ENCODE measurements at regions not wholly inside any gene's neighbourhood (a gene's known extent, or its start where the extent isn't known, plus 50 kb on each side); places are given as distances from the start of the nearest gene placed in this dataset.

DNA sequence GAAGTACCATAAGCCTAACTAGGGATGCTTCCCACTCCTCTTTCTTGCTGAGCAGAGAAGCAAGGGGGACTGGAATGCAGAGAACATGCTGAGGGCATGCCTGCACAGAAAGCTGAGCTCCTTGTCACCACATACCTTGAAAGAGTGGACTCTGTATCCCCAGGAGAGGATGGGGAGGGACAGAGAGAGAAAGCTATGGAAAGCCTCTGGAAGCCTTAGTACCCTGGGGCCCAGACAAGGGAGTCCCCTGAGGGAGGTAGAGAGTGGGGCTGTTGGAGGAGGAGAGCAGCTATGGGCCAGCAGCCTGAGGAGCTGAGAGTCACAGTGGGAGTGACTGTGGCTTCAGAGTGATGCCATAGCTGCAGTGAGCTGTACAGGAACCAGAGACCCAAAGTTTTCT, 77.9 kb downstream of the RTL9 start:
- peaks cover 12% of the 10 kb centered on the region for H3K27me3 ChIP-seq (ENCODE audit: control insufficient read depth, insufficient read depth, low read length)
- no peak overlapping the region for H3K9ac ChIP-seq (ENCODE audit: low read depth, low read length)
- H3K9me3 ChIP-seq (ENCODE audit: control insufficient read depth, insufficient read depth, low read length): no peaks in the 10 kb centered on the region
- H3K36me3 ChIP-seq (ENCODE audit: control insufficient read depth, insufficient read depth, low read length): no peaks in the 10 kb centered on the region
- no peak overlapping the region for H3K4me3 ChIP-seq (ENCODE audit: low read depth, low read length)
- H3K4me1 ChIP-seq (ENCODE audit: control insufficient read depth, insufficient read depth, low read length): peaks cover 9% of the 10 kb centered on the region

GRCh38 chrX:110437686-110438085, 79.0 kb downstream of the RTL9 start:
- Histone ChIP-seq H3K9ac (ENCODE audit: low read depth, low read length) (no peak overlapping the region), H3K36me3 (ENCODE audit: control insufficient read depth, insufficient read depth, low read length) (no peaks in the 10 kb centered on the region), H3K27me3 (ENCODE audit: control insufficient read depth, insufficient read depth, low read length) (peaks cover 7% of the 10 kb centered on the region), H3K4me1 (ENCODE audit: control insufficient read depth, insufficient read depth, low read length) (peaks cover 9% of the 10 kb centered on the region), H3K4me3 (ENCODE audit: low read depth, low read length) (no peak overlapping the region), H3K9me3 (ENCODE audit: control insufficient read depth, insufficient read depth, low read length) (no peaks in the 10 kb centered on the region)

DNA sequence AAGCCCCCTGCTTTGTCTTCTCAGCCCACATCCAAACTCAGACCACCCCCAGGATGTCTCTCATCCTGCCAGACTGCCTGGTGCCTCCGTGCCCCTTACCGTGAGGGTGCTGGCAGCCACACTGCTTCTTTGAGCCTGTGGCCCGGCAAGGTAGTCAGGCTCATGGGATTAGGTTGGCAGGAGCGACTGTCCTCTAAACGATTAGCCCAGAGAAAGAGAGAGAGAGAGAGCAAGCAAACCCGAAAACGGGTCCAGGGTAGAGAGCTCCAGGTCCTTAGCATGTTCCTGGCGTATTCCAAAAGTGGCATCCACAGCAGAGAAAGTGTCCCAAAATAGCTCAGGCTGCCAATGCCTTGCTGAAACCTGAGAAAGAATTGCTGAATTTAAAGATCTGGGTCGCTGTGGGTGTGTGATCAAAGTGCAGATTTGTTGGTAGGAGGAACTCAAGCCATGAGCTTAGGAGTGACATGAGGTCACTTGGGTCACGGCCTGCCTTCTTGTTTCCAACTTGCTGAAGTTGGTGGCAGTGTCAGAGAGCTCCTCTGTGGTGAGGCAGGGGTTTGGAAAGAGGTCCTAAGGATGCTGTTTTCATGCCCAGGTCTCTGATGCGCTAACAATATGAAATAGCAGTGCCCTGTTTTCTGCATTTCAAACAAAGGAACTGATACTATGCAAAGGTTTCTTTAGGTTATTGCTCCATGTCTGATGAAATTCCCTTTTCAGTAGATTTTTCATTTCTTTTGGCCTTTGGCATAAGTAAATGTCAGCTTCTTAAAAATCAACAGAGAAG, 81.6 kb downstream of the RTL9 start:
- H3K4me1 ChIP-seq (ENCODE audit: control insufficient read depth, insufficient read depth, low read length): peaks cover 12% of the 10 kb centered on the region
- H3K27me3 ChIP-seq (ENCODE audit: control insufficient read depth, insufficient read depth, low read length): peaks cover 6% of the 10 kb centered on the region
- H3K9ac ChIP-seq (ENCODE audit: low read depth, low read length): no peak overlapping the region
- H3K4me3 ChIP-seq (ENCODE audit: low read depth, low read length): no peak overlapping the region
- no peaks in the 10 kb centered on the region for H3K9me3 ChIP-seq (ENCODE audit: control insufficient read depth, insufficient read depth, low read length)
- H3K36me3 ChIP-seq (ENCODE audit: control insufficient read depth, insufficient read depth, low read length): no peaks in the 10 kb centered on the region

DNA sequence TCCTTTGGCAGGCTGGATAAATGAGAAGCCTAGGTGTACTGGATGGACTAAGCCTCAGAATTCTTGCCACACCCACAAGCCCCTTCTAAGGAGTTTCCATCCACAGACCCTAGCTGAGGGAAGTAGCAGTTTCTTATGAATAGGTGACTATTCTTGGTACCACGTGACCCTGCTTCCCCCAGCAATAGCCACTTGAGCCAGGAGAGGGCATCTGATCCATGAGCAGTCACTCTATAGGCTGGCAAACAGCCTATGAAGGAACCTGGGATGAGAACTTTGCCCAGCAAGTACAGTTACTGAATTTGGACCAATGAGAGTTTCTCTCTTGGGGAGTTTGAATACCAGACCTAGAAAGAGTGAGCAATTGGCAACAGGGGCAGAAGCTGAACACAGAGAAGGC, 84.0 kb downstream of the RTL9 start:
- Histone ChIP-seq H3K27me3 (ENCODE audit: control insufficient read depth, insufficient read depth, low read length) (no peaks in the 10 kb centered on the region), H3K4me1 (ENCODE audit: control insufficient read depth, insufficient read depth, low read length) (peaks cover 18% of the 10 kb centered on the region), H3K9me3 (ENCODE audit: control insufficient read depth, insufficient read depth, low read length) (no peaks in the 10 kb centered on the region), H3K9ac (ENCODE audit: low read depth, low read length) (no peak overlapping the region), H3K36me3 (ENCODE audit: control insufficient read depth, insufficient read depth, low read length) (no peaks in the 10 kb centered on the region), H3K4me3 (ENCODE audit: low read depth, low read length) (no peak overlapping the region)

- no peak overlapping the region for H3K4me3 ChIP-seq (ENCODE audit: low read depth, low read length)
- H3K27me3 ChIP-seq (ENCODE audit: control insufficient read depth, insufficient read depth, low read length): no peaks in the 10 kb centered on the region
- no peak overlapping the region for H3K9ac ChIP-seq (ENCODE audit: low read depth, low read length)
- peaks cover 11% of the 10 kb centered on the region for H3K4me1 ChIP-seq (ENCODE audit: control insufficient read depth, insufficient read depth, low read length)
- H3K9me3 ChIP-seq (ENCODE audit: control insufficient read depth, insufficient read depth, low read length): no peaks in the 10 kb centered on the region
- H3K36me3 ChIP-seq (ENCODE audit: control insufficient read depth, insufficient read depth, low read length): no peaks in the 10 kb centered on the region
Observed at GRCh38 chrX:110444996-110445395, 86.3 kb downstream of the RTL9 start.

DNA sequence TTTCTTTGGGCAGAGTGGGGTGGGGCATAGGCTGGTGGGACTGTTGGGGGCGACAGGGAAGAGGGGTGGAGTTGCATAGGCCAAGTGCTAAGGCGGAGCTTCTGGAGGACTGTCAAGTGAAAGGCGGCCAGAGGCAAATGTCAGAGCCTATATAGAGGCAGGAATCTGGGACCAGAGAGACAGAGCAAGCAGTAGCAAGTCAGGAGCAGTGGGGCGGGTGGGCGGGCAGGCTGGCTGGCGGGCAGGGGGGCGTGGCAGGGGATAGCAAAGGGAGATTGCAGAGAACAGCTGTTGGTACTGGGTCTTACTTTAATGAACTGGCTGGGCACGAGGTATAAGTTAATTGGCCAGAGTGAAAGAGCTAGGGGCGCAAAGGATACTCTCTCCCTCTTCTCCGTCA, 89.8 kb downstream of the RTL9 start:
- Histone ChIP-seq H3K9me3 (ENCODE audit: control insufficient read depth, insufficient read depth, low read length) (no peaks in the 10 kb centered on the region), H3K9ac (ENCODE audit: low read depth, low read length) (no peak overlapping the region), H3K4me1 (ENCODE audit: control insufficient read depth, insufficient read depth, low read length) (peaks cover 11% of the 10 kb centered on the region), H3K27me3 (ENCODE audit: control insufficient read depth, insufficient read depth, low read length) (no peaks in the 10 kb centered on the region), H3K36me3 (ENCODE audit: control insufficient read depth, insufficient read depth, low read length) (no peaks in the 10 kb centered on the region), H3K4me3 (ENCODE audit: low read depth, low read length) (no peak overlapping the region)

GRCh38 chrX:110449312-110449711, 90.7 kb downstream of the RTL9 start:
- Histone ChIP-seq H3K4me1 (ENCODE audit: control insufficient read depth, insufficient read depth, low read length) (peaks cover 11% of the 10 kb centered on the region), H3K27me3 (ENCODE audit: control insufficient read depth, insufficient read depth, low read length) (no peaks in the 10 kb centered on the region), H3K36me3 (ENCODE audit: control insufficient read depth, insufficient read depth, low read length) (no peaks in the 10 kb centered on the region), H3K9me3 (ENCODE audit: control insufficient read depth, insufficient read depth, low read length) (no peaks in the 10 kb centered on the region), H3K4me3 (ENCODE audit: low read depth, low read length) (no peak overlapping the region), H3K9ac (ENCODE audit: low read depth, low read length) (no peak overlapping the region)

- Histone ChIP-seq H3K4me1 (ENCODE audit: control insufficient read depth, insufficient read depth, low read length) (peaks cover 9% of the 10 kb centered on the region), H3K4me3 (ENCODE audit: low read depth, low read length) (no peak overlapping the region), H3K36me3 (ENCODE audit: control insufficient read depth, insufficient read depth, low read length) (no peaks in the 10 kb centered on the region), H3K9ac (ENCODE audit: low read depth, low read length) (no peak overlapping the region), H3K9me3 (ENCODE audit: control insufficient read depth, insufficient read depth, low read length) (no peaks in the 10 kb centered on the region), H3K27me3 (ENCODE audit: control insufficient read depth, insufficient read depth, low read length) (no peaks in the 10 kb centered on the region)
Observed at GRCh38 chrX:110450050-110450449, 91.4 kb downstream of the RTL9 start.

DNA sequence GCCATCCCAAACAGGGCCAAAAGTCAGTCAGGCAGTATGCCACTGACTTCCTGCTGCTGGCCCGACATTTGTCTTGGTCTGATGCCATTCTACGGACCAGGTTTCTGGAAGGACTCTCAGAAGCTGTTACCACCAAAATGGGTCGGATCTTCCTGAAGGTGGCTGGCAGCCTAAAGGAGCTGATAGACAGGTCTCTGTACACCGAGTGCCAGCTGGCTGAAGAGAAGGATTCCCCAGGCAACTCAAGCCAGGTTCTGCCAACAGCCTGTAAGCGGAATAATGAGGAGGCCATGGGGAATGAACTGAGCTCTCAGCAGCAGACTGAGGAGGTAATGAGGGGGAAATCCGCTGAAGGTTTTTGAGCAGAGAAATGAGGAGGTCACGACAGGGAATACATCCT, 95.7 kb downstream of the RTL9 start:
- Histone ChIP-seq H3K36me3 (ENCODE audit: control insufficient read depth, insufficient read depth, low read length) (no peaks in the 10 kb centered on the region), H3K27me3 (ENCODE audit: control insufficient read depth, insufficient read depth, low read length) (no peaks in the 10 kb centered on the region), H3K4me1 (ENCODE audit: control insufficient read depth, insufficient read depth, low read length) (no peaks in the 10 kb centered on the region), H3K4me3 (ENCODE audit: low read depth, low read length) (no peak overlapping the region), H3K9me3 (ENCODE audit: control insufficient read depth, insufficient read depth, low read length) (no peaks in the 10 kb centered on the region), H3K9ac (ENCODE audit: low read depth, low read length) (no peak overlapping the region)

GRCh38 chrX:110462957-110463356, 104.3 kb downstream of the RTL9 start:
- Histone ChIP-seq H3K36me3 (ENCODE audit: control insufficient read depth, insufficient read depth, low read length) (no peaks in the 10 kb centered on the region), H3K27me3 (ENCODE audit: control insufficient read depth, insufficient read depth, low read length) (no peaks in the 10 kb centered on the region), H3K4me1 (ENCODE audit: control insufficient read depth, insufficient read depth, low read length) (no peaks in the 10 kb centered on the region), H3K4me3 (ENCODE audit: low read depth, low read length) (no peak overlapping the region), H3K9ac (ENCODE audit: low read depth, low read length) (no peak overlapping the region), H3K9me3 (ENCODE audit: control insufficient read depth, insufficient read depth, low read length) (no peaks in the 10 kb centered on the region)

- no peaks in the 10 kb centered on the region for H3K36me3 ChIP-seq (ENCODE audit: control insufficient read depth, insufficient read depth, low read length)
- H3K4me3 ChIP-seq (ENCODE audit: low read depth, low read length): no peak overlapping the region
- H3K9ac ChIP-seq (ENCODE audit: low read depth, low read length): no peak overlapping the region
- H3K4me1 ChIP-seq (ENCODE audit: control insufficient read depth, insufficient read depth, low read length): no peaks in the 10 kb centered on the region
- H3K27me3 ChIP-seq (ENCODE audit: control insufficient read depth, insufficient read depth, low read length): no peaks in the 10 kb centered on the region
- H3K9me3 ChIP-seq (ENCODE audit: control insufficient read depth, insufficient read depth, low read length): no peaks in the 10 kb centered on the region
Observed at GRCh38 chrX:110466790-110467189, 108.1 kb downstream of the RTL9 start.

DNA sequence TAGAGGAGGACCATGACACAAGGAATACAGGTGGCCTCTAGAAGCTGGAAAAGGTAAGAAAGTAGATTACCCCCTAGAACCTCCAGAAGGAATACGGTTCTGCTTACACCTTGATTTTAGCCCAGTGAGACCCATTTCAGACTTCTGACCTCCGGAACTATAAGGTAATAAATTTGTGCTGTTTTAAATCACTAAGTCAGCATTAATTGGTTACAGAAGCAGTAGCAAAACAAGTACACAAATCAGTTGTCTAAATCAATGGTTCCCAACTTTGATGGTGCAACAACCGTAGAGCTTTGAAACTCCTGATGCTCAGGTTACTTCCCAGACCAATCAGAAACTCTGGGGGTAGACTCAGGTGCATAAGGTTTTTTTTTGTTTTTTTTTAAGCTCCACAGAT, 113.6 kb downstream of the RTL9 start:
- Histone ChIP-seq H3K27me3 (ENCODE audit: control insufficient read depth, insufficient read depth, low read length) (no peaks in the 10 kb centered on the region), H3K9me3 (ENCODE audit: control insufficient read depth, insufficient read depth, low read length) (no peaks in the 10 kb centered on the region), H3K4me3 (ENCODE audit: low read depth, low read length) (no peak overlapping the region), H3K9ac (ENCODE audit: low read depth, low read length) (no peak overlapping the region), H3K36me3 (ENCODE audit: control insufficient read depth, insufficient read depth, low read length) (no peaks in the 10 kb centered on the region), H3K4me1 (ENCODE audit: control insufficient read depth, insufficient read depth, low read length) (no peaks in the 10 kb centered on the region)
